ENCODE measurements at regions not wholly inside any gene's neighbourhood (a gene's known extent, or its start where the extent isn't known, plus 50 kb on each side); places are given as distances from the start of the nearest gene placed in this dataset.
"Not testable (repeated sequence)": the region's sequence is repeated elsewhere in the genome, so short reads cannot be mapped to it uniquely, and the experiment has no call there.

GRCh38 chr6:6412221-6412620 is 91.8 kb upstream of the F13A1 start:
- no peak for DNase-seq (ENCODE audit: low read depth in 2 of 3, low spot score in 2 of 3)

GRCh38 chr6:6412700-6413099 is 92.2 kb upstream of the F13A1 start:
- no peak for DNase-seq (ENCODE audit: low read depth in 2 of 3, low spot score in 2 of 3)

GRCh38 chr6:6414931-6415330 is 94.5 kb upstream of the F13A1 start:
- DNase-seq (ENCODE audit: low read depth in 2 of 3, low spot score in 2 of 3) = no peak

- DNase-seq (ENCODE audit: low read depth in 2 of 3, low spot score in 2 of 3) = no peak
Measured at GRCh38 chr6:6417475-6417874, 97.0 kb upstream of the F13A1 start.

GRCh38 chr6:6418421-6418820 is 98.0 kb upstream of the F13A1 start:
- no peak for DNase-seq (ENCODE audit: low read depth in 2 of 3, low spot score in 2 of 3)

GRCh38 chr6:6420107-6420506 is 99.6 kb upstream of the F13A1 start:
- DNase-seq (ENCODE audit: low read depth in 2 of 3, low spot score in 2 of 3) = no peak

- no peak for DNase-seq (ENCODE audit: low read depth in 2 of 3, low spot score in 2 of 3)
Measured at GRCh38 chr6:6434151-6434550, 113.7 kb upstream of the F13A1 start.

GRCh38 chr6:6434723-6435122 is 114.3 kb upstream of the F13A1 start:
- no peak for DNase-seq (ENCODE audit: low read depth in 2 of 3, low spot score in 2 of 3)

- DNase-seq (ENCODE audit: low read depth in 2 of 3, low spot score in 2 of 3) = no peak
Measured at GRCh38 chr6:6436366-6436765, 115.9 kb upstream of the F13A1 start.

- DNase-seq (ENCODE audit: low read depth in 2 of 3, low spot score in 2 of 3) = no peak
Measured at GRCh38 chr6:6436946-6437345, 116.5 kb upstream of the F13A1 start.

GRCh38 chr6:6438286-6438685 is 117.8 kb upstream of the F13A1 start:
- DNase-seq (ENCODE audit: low read depth in 2 of 3, low spot score in 2 of 3) = no peak

GRCh38 chr6:6439778-6440177 is 119.3 kb upstream of the F13A1 start:
- no peak for DNase-seq (ENCODE audit: low read depth in 2 of 3, low spot score in 2 of 3)

GRCh38 chr6:6452002-6452401 is 131.5 kb upstream of the F13A1 start:
- no peak for DNase-seq (ENCODE audit: low read depth in 2 of 3, low spot score in 2 of 3)

- DNase-seq (ENCODE audit: low read depth in 2 of 3, low spot score in 2 of 3) = no peak
Measured at GRCh38 chr6:6453186-6453585, 132.7 kb upstream of the F13A1 start.

- DNase-seq (ENCODE audit: low read depth in 2 of 3, low spot score in 2 of 3) = no peak
Measured at GRCh38 chr6:6455272-6455671, 133.2 kb upstream of the LY86 start.

GRCh38 chr6:6458172-6458571 is 130.3 kb upstream of the LY86 start:
- DNase-seq (ENCODE audit: low read depth in 2 of 3, low spot score in 2 of 3) = no peak

GRCh38 chr6:6459963-6460362 is 128.6 kb upstream of the LY86 start:
- not testable (repeated sequence) for DNase-seq (ENCODE audit: low read depth in 2 of 3, low spot score in 2 of 3)

GRCh38 chr6:6460416-6460815 is 128.1 kb upstream of the LY86 start:
- DNase-seq (ENCODE audit: low read depth in 2 of 3, low spot score in 2 of 3) = no peak

- DNase-seq (ENCODE audit: low read depth in 2 of 3, low spot score in 2 of 3) = no peak
Measured at GRCh38 chr6:6461138-6461537, 127.4 kb upstream of the LY86 start.

GRCh38 chr6:6466967-6467761 is 121.4 kb upstream of the LY86 start:
- DNase-seq (ENCODE audit: low read depth in 2 of 3, low spot score in 2 of 3) = no peak

- no peak for DNase-seq (ENCODE audit: low read depth in 2 of 3, low spot score in 2 of 3)
Measured at GRCh38 chr6:6469074-6469473, 119.4 kb upstream of the LY86 start.

GRCh38 chr6:6470123-6470522 is 118.4 kb upstream of the LY86 start:
- no peak for DNase-seq (ENCODE audit: low read depth in 2 of 3, low spot score in 2 of 3)

GRCh38 chr6:6471276-6471675 is 117.2 kb upstream of the LY86 start:
- no peak for DNase-seq (ENCODE audit: low read depth in 2 of 3, low spot score in 2 of 3)

All from hematopoietic multipotent progenitor cell (in vitro differentiated cells).